AG09309 (cell line): ENCODE measurements at regions not wholly inside any gene's neighbourhood (a gene's known extent, or its start where the extent isn't known, plus 50 kb on each side); places are given as distances from the start of the nearest gene placed in this dataset.

ENCODE experiments used
- DNase-seq: peaks from one replicate; pipeline ENCODE4 v3.0.0-alpha.2; 2010; ENCODE audit warnings: low read depth
- H3K4me3 ChIP-seq: 2 replicates; pipeline ENCODE4 v1.5.1; 2011; ENCODE audit warnings: mild to moderate bottlenecking, low read depth, low read length, moderate library complexity; ENCODE audit not compliant: control insufficient read depth
- TF ChIP-seq, protein P1 (sequence below): IDR thresholded peaks from 2 replicates; pipeline ENCODE4 v1.5.1; 2011; ENCODE audit warnings: mild to moderate bottlenecking, low read depth, low read length, inconsistent platforms; ENCODE audit not compliant: insufficient read depth, control insufficient read depth; ENCODE audit errors: missing control alignments

DNA sequence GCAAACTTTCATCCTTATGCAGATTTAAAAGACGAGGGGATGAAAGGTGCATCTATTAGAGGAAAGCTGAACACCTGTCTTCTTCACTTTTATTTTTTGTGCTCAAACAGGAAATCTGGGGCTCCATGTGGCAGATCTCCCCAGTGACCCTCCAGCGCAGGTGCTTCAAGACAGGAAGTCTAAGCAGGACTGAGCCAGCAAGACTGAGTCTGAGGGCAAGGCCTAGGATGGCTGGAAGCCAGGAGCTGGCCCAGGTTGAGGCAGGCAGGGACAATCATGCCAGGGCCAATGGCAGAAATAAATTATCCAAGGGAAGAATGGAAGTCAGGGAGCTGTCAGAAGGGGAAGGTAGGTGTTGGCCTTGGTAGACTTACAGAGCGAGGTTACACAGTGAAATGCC, 101.1 kb upstream of the SPON1 start:
- TF ChIP-seq, protein P1, sequence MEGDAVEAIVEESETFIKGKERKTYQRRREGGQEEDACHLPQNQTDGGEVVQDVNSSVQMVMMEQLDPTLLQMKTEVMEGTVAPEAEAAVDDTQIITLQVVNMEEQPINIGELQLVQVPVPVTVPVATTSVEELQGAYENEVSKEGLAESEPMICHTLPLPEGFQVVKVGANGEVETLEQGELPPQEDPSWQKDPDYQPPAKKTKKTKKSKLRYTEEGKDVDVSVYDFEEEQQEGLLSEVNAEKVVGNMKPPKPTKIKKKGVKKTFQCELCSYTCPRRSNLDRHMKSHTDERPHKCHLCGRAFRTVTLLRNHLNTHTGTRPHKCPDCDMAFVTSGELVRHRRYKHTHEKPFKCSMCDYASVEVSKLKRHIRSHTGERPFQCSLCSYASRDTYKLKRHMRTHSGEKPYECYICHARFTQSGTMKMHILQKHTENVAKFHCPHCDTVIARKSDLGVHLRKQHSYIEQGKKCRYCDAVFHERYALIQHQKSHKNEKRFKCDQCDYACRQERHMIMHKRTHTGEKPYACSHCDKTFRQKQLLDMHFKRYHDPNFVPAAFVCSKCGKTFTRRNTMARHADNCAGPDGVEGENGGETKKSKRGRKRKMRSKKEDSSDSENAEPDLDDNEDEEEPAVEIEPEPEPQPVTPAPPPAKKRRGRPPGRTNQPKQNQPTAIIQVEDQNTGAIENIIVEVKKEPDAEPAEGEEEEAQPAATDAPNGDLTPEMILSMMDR, result no peak
- no peak for DNase-seq
- H3K4me3 ChIP-seq, result no peak overlapping the region

- TF ChIP-seq, protein P1, result no peak
- no peak overlapping the region for H3K4me3 ChIP-seq
- no peak for DNase-seq
Observed at GRCh38 chr11:13862845-13863392, 99.6 kb upstream of the SPON1 start.

DNA sequence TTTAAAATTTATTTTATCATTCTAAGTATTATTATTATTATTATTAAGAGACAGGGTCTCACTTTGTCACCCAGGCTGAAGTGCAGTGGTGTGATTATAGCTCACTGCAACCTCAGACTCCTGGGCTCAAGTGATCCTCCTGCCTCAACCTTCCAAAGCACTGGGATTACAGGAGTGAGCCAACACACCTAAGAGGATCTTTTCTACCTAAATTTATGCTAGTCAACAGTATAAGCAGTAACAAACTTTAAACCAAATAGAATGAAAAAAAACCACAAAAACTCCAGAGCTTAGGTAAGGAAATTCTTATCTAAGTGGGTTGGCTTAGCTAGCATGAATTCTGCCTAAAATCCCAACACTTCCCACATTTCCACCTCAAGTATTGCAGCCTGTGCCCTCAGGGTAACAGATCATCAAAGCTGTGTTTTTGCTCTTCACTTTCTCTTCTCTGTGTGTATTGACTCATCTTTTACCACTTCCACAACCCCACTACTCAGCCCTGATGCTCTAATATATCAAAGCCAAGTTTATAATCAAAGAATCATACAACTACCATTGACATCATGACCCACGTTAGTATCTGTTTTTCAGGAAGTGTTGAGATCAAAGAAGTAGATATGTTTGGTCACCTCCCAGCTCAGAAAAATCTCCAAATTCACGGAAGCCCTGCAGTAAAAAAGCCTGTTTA, 93.7 kb upstream of the SPON1 start:
- DNase-seq, result no peak
- TF ChIP-seq, protein P1, result no peak
- no peak overlapping the region for H3K4me3 ChIP-seq

DNA sequence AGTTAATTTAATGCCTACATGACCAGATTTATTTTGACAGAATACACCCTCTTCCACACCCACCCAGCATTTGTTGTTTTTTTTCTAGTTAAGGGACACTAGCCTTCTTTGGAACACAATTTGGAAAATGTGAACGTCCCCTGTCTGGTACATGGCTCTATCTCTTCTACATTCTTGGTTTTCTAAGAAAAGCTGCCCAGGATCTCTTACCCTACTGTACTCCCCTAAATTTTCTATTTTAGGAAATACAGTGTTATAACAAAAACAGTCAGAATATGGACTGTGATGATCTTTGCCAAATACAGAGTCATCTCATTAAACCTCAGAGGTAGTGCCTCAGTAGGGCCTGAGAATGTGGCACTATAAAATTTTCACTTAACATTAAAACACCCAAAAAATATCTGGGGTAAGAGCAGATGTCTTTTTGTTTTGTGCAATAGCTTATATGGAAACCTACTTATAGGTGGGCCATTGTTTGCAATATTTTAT, 93.1 kb upstream of the SPON1 start:
- no peak for DNase-seq
- H3K4me3 ChIP-seq, result no peak overlapping the region
- TF ChIP-seq, protein P1, result no peak

DNA sequence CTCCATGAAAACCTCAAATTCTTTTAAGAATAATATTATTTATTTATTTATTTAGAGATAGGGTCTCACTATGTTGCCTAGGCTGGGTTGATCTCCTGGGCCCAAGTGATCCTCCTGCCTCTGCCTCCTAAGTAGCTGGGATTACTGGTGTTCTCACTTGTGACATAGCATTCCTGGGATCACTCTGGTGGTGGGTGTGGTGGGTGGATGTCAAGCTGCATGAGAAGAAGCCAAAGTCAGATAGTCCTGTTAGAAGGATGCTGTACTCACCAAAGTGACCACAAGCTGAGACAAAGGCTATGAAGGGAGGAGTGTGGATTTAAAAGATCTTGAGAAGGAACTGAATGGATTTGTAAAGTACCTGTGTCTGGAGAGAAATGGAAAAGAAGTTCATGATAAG, 87.9 kb upstream of the SPON1 start:
- H3K4me3 ChIP-seq, result no peak overlapping the region
- DNase-seq, result no peak
- TF ChIP-seq, protein P1, result no peak

DNA sequence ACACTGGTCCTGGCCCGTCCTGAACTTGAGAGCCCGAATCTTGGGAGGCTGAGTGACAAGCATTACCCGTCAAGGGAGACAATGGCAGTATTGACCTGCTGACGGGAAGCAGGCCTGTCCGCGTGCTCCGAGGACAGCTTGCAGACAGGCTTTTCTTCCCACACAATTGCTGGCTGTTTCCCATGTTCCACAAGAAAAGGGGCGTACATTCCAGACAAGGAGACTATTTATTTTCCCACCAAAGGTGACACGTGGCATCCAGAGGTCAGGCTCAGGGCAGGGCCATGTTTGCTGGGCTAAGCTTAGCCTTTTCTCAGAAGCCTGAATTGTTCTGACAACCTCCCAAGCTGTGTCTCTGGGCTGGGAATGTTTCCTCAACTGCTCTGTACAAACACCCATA, 86.9 kb upstream of the SPON1 start:
- no peak for DNase-seq
- H3K4me3 ChIP-seq, result no peak overlapping the region
- TF ChIP-seq, protein P1, result no peak

DNA sequence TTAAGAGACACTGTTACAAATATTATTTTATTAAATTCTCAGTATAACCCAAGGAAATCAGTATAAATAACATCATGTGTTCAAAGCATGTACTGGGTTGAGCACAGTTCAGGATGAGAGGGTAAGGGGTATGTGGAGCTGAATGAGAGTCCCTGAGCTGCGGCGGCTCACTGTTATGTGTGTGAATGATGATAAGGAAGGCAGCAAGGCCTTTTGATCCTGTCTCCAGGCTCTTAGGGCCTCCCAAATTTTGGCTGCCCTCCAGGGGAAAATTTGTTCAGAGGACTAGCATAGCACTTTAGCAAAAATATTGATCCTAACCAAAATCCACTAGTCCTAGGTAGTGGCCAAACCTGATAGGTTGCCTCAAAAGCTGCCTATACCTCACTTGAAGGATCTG, 86.1 kb upstream of the SPON1 start:
- no peak overlapping the region for H3K4me3 ChIP-seq
- DNase-seq, result no peak
- TF ChIP-seq, protein P1, result no peak
